GM10266 (cell line): ENCODE measurements at regions not wholly inside any gene's neighbourhood (a gene's known extent, or its start where the extent isn't known, plus 50 kb on each side); places are given as distances from the start of the nearest gene placed in this dataset.

Experiments used
- DNase-seq: peaks from one replicate; pipeline ENCODE4 v3.0.0; 2012; ENCODE audit errors: extremely low spot score
- TF ChIP-seq, protein P1 (sequence below): IDR thresholded peaks from 2 replicates; pipeline ENCODE4 v1.5.1; 2012; ENCODE audit warnings: mild to moderate bottlenecking, low read depth; ENCODE audit not compliant: control insufficient read depth, insufficient read depth; ENCODE audit errors: missing control alignments

DNA sequence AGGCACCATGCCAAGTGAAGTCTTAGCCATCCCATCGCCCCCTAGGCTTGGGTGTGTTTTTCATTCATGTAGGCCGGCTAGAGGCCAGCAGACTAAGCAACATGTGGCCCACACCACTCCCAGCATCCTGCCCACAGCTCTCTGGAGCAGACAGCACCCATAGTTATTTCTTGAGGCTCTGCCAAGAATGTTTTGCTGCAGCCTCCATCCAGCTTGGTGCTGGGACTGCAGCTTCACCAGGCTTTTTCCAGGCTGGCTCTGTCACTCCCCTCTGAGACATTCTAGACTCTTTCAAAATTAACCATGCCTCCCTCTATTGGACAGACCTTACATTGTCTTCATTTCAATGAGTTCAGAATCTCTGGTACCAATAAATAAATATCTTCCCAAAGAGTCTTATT is 104.2 kb downstream of the DUSP10 start:
- TF ChIP-seq, protein P1, sequence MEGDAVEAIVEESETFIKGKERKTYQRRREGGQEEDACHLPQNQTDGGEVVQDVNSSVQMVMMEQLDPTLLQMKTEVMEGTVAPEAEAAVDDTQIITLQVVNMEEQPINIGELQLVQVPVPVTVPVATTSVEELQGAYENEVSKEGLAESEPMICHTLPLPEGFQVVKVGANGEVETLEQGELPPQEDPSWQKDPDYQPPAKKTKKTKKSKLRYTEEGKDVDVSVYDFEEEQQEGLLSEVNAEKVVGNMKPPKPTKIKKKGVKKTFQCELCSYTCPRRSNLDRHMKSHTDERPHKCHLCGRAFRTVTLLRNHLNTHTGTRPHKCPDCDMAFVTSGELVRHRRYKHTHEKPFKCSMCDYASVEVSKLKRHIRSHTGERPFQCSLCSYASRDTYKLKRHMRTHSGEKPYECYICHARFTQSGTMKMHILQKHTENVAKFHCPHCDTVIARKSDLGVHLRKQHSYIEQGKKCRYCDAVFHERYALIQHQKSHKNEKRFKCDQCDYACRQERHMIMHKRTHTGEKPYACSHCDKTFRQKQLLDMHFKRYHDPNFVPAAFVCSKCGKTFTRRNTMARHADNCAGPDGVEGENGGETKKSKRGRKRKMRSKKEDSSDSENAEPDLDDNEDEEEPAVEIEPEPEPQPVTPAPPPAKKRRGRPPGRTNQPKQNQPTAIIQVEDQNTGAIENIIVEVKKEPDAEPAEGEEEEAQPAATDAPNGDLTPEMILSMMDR, result no peak
- DNase-seq, result no peak

DNA sequence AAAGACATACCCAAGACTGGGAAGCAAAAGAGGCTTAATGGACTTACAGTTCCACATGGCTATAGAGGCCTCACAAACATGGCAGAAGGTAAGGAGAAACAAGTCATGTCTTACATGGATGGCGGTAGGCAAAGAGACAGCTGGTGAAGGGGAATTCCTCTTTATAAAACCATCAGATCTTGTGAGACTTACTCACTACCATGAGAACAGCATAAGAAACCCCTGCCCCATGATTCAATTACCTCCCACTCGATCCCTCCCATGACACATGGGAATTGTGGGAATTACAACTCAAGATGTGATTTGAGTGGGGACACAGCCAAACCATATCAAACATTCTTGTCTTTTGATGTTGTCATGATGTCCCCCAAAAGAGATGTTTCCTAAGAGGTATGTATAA is 103.3 kb downstream of the DUSP10 start:
- TF ChIP-seq, protein P1, result no peak
- no peak for DNase-seq

DNA sequence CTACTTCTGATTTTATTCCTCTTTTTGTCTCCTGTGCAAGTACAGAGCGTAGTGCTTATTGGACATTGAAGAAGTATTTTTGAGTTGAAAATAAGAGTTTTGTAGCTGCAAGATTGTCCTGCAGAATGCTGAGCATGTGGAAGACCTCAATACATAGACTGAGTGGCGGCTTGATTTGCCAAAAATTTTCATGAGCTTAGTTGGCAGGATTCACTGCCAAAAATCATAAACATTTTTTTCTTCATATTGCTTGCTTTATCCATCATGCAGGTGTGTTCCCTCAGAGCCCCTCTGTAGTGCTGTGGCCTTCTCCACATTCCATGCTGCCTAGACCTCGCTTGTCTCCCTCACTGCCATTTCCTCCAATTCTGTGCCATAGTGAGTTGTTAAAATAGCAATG is 100.1 kb downstream of the DUSP10 start:
- TF ChIP-seq, protein P1, result no peak
- DNase-seq, result no peak

DNA sequence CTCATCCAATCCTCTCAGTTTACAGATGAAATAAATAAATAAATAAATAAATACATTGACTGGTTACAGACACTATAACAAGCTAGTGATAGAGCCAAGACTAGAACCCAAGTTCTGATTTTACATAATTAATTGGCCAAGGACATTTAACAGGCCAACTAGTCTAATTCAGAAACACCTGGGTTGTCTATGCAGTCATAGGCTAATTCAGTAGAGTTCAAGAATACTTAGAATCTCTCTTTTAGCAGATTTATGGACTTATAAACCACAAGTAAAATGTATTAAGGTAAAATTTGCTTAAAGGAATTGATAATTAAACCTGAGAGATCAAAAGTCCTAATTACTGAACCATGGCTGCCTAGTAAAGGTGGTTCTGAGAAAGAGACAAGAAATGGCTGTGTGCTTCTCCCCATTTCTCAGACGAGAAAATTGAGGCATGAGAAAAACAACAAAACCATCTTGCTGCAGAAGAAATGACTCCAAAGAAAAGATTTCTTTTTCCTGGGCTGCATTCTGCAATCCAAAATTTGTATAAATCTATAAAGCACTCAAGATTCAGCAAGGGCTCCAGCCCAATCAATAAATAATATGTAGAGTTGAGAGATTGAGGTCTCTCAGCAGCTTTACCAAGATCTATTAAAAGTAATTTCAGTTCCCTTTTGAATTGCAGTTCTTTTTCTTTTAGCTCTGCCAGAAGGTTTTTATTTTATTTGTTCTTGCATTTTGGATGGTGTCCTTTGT is 98.3 kb downstream of the DUSP10 start:
- peak; percentile 26 for DNase-seq
- TF ChIP-seq, protein P1, result no peak

DNA sequence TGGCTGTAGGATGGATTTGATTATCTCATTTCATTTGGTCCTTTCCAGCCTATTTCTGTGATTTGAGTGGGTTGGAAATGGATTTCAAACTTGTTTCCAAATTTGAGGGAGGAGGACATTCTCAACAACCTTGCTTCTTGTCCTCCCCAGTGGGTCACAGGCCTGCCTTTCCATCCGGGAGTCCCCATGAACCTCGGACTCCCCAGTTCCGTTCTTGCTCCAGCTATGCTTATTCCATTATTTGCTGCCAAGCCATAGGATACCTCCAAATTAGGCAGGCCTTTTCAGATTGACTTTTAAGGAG is 97.8 kb downstream of the DUSP10 start:
- TF ChIP-seq, protein P1, result no peak
- DNase-seq, result no peak

DNA sequence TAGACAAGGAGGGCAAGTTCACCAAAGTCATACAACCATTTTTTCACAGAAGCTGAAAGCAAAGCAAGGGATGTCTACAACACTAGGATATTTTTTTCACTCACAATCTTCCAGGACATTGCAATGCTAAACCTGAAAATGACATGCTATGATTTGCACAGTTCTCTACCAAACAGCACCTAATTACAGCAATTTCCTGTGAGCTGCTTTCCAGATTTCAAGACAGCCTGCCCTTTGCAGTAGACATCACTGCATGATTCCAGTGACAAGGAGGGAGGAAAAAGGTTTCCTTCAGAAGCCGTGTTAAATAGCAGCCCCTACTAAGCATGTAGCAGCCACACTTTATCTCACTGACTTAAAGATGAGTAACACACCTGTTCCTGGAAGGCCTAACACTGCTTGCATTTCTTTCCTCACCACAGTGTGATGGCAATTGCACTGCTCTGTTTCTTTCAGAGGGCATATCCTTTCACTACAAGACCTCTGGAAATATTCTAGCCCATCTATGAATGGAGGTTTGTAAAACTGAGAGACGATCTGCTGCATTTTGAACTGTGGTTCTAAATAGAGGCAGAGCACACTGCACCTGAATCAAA is 97.1 kb downstream of the DUSP10 start:
- TF ChIP-seq, protein P1, result no peak
- no peak for DNase-seq

DNA sequence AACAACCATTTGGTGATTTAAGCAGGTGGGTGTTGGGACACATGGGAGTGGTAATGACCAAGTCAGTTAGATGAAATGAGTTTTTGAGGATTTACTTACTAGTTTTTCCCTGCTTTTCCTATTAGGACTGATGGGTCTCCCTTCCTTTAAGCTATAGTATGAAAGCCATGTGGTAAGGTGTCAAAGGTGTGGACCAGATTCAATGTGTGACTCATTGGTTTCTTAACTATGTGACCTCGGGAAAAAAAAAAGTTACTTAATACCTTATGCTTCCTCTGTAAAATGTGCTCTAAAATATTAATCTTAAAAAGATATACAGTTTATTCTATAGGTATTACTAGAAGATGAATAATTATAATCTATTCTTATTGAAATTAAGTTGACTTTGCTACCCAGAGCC is 93.7 kb downstream of the DUSP10 start:
- TF ChIP-seq, protein P1, result no peak
- DNase-seq, result no peak
